OCI-LY7 (cell line): ENCODE measurements at regions not wholly inside any gene's neighbourhood (a gene's known extent, or its start where the extent isn't known, plus 50 kb on each side); places are given as distances from the start of the nearest gene placed in this dataset.

Experiments used
- BruUV-seq: library from RNA; stranded (reverse); fragments of 400-500 nt; replicated peaks from 2 replicates; lab custom pipeline; 2021; lab: Mats Ljungman, UMichigan
- CTCF ChIA-PET: fragments of 300-600 bp; sonication (Branson Sonifier 250); formaldehyde crosslinking; loops from one replicate; lab custom pipeline; 2022; ENCODE audit warnings: antibody characterized with exemption; ENCODE audit not compliant: unreplicated experiment; lab: Charles Lee
- POLR2A ChIA-PET: fragments of 300-600 bp; sonication (Branson Sonifier 250); formaldehyde crosslinking; loops from one replicate; lab custom pipeline; 2022; ENCODE audit warnings: antibody characterized with exemption; lab: Charles Lee
- DNase-seq: peaks from one replicate; pipeline ENCODE4 v3.0.0-alpha.2; 2015; ENCODE audit warnings: low spot score
- H2AFZ ChIP-seq: fragments of 200-600 bp; sonication (generic), shearing (Covaris generic); 2 replicates; pipeline ENCODE4 v1.6.1; 2014; ENCODE audit warnings: mild to moderate bottlenecking, antibody characterized with exemption, low read length, moderate library complexity
- H3K27ac ChIP-seq: fragments of 200-600 bp; sonication (generic); 2 replicates; pipeline ENCODE4 v1.5.1; 2014; ENCODE audit warnings: mixed run types, low read depth, mild to moderate bottlenecking, moderate library complexity, low read length, inconsistent platforms; ENCODE audit not compliant: poor library complexity, severe bottlenecking
- H3K36me3 ChIP-seq: fragments of 200-600 bp; sonication (generic); 2 replicates; pipeline ENCODE4 v1.6.1; 2014; ENCODE audit warnings: mild to moderate bottlenecking, antibody characterized with exemption, low read length, moderate library complexity, mixed read lengths; ENCODE audit not compliant: insufficient read depth
- H3K4me1 ChIP-seq: fragments of 200-600 bp; sonication (generic); 2 replicates; pipeline ENCODE4 v1.5.1; 2014; ENCODE audit warnings: mild to moderate bottlenecking, low read length; ENCODE audit not compliant: insufficient read depth, poor library complexity, severe bottlenecking
- H3K4me2 ChIP-seq: fragments of 200-600 bp; sonication (generic); 2 replicates; pipeline ENCODE4 v1.6.1; 2014; ENCODE audit warnings: mild to moderate bottlenecking, low read length
- H3K4me3 ChIP-seq: fragments of 200-600 bp; sonication (generic); 2 replicates; pipeline ENCODE4 v1.5.1; 2014; ENCODE audit warnings: mild to moderate bottlenecking, low read depth, low read length; ENCODE audit not compliant: poor library complexity, severe bottlenecking
- H3K79me2 ChIP-seq: fragments of 200-600 bp; sonication (generic); 2 replicates; pipeline ENCODE4 v1.6.1; 2016; ENCODE audit warnings: low read depth, mild to moderate bottlenecking, low read length, moderate library complexity, mixed read lengths; ENCODE audit not compliant: insufficient read depth
- H3K9me2 ChIP-seq: fragments of 200-600 bp; sonication (generic); 2 replicates; pipeline ENCODE4 v1.6.1; 2016; ENCODE audit warnings: mild to moderate bottlenecking, low read length, mixed read lengths; ENCODE audit not compliant: insufficient read depth
- H3K9me3 ChIP-seq: fragments of 200-600 bp; sonication (generic); 2 replicates; pipeline ENCODE4 v1.6.1; 2014; ENCODE audit warnings: mild to moderate bottlenecking, mixed run types, low read length, mixed read lengths
- H4K20me1 ChIP-seq: fragments of 200-600 bp; sonication (generic); 2 replicates; pipeline ENCODE4 v1.6.1; 2014; ENCODE audit warnings: mild to moderate bottlenecking, antibody characterized with exemption, low read length, moderate library complexity, mixed read lengths; ENCODE audit not compliant: insufficient read depth
- EZH2phosphoT487 ChIP-seq: fragments of 200-600 bp; sonication (generic); IDR thresholded peaks from 2 replicates; pipeline ENCODE4 v1.6.1; 2018; ENCODE audit warnings: low read depth, borderline replicate concordance, mild to moderate bottlenecking, mixed run types, antibody characterized with exemption, low read length, moderate library complexity, mixed read lengths
- intact Hi-C: fragments of 100-400 bp; cut with micrococcal nuclease; formaldehyde crosslinking; loops from one replicate; pipeline ENCODE4 v1.10.0; 2022; ENCODE audit not compliant: unreplicated experiment
- TF ChIP-seq, protein P1 (sequence below): fragments of 200-600 bp; sonication (generic); conservative IDR thresholded peaks from 2 replicates; pipeline ENCODE4 v1.5.1; 2014; ENCODE audit warnings: mild to moderate bottlenecking, antibody characterized with exemption, low read length, moderate library complexity, mixed read lengths

- Histone ChIP-seq H3K9me3 (no peaks in the 10 kb centered on the region), H3K4me2 (peak overlapping the region; percentile 72), H4K20me1 (no peaks in the 10 kb centered on the region), H3K9me2 (no peaks in the 10 kb centered on the region), H3K36me3 (no peaks in the 10 kb centered on the region), H2AFZ (no peak overlapping the region; the same call in 1 of the 2 replicates), H3K27ac (peak overlapping the region; percentile 92), H3K4me1 (peaks cover 43% of the 10 kb centered on the region), H3K4me3 (peak overlapping the region; percentile 69), H3K79me2 (no peaks in the 10 kb centered on the region)
- TF ChIP-seq, protein P1, sequence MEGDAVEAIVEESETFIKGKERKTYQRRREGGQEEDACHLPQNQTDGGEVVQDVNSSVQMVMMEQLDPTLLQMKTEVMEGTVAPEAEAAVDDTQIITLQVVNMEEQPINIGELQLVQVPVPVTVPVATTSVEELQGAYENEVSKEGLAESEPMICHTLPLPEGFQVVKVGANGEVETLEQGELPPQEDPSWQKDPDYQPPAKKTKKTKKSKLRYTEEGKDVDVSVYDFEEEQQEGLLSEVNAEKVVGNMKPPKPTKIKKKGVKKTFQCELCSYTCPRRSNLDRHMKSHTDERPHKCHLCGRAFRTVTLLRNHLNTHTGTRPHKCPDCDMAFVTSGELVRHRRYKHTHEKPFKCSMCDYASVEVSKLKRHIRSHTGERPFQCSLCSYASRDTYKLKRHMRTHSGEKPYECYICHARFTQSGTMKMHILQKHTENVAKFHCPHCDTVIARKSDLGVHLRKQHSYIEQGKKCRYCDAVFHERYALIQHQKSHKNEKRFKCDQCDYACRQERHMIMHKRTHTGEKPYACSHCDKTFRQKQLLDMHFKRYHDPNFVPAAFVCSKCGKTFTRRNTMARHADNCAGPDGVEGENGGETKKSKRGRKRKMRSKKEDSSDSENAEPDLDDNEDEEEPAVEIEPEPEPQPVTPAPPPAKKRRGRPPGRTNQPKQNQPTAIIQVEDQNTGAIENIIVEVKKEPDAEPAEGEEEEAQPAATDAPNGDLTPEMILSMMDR, result no peak
- no peak for TF ChIP-seq EZH2phosphoT487
- no peak for DNase-seq
- intact Hi-C loops, result loop anchor here (1.0 to 5.0 kb wide), 2 partner anchors 94 to 522 kb away; no protein-coding TSS in a partner anchor
- no TSS peak for BruUV-seq
- ChIA-PET POLR2A (interaction anchor here (0.6 to 3.5 kb wide), 7 partner anchors 39 to 297 kb away, joined by 3 to 18 read pairs (median 5); partner anchors contain the start of gene INSIG1), CTCF (no interaction called here)
Measured at GRCh38 chr7:155204744-155205367, 92.8 kb upstream of the INSIG1 start.

- Histone ChIP-seq H3K4me2 (peak overlapping the region; percentile 72), H3K27ac (peak overlapping the region; percentile 92), H3K4me1 (peaks cover 51% of the 10 kb centered on the region), H3K79me2 (no peaks in the 10 kb centered on the region), H3K9me3 (no peaks in the 10 kb centered on the region), H3K9me2 (no peaks in the 10 kb centered on the region), H4K20me1 (no peaks in the 10 kb centered on the region), H2AFZ (peak overlapping the region; percentile 37; the same call in 1 of the 2 replicates), H3K4me3 (peak overlapping the region; percentile 69), H3K36me3 (no peaks in the 10 kb centered on the region)
- peak; percentile 93 for DNase-seq
- TF ChIP-seq, protein P1, result no peak
- no peak for TF ChIP-seq EZH2phosphoT487
- POLR2A ChIA-PET, result interaction anchor here (0.6 to 3.5 kb wide), 7 partner anchors 16 to 296 kb away, joined by 3 to 18 read pairs (median 5); partner anchors contain the start of gene INSIG1
- BruUV-seq, result TSS peak; percentile 99
- intact Hi-C loops, result loop anchor here (1.0 to 5.0 kb wide), 2 partner anchors 94 to 522 kb away; no protein-coding TSS in a partner anchor
- CTCF ChIA-PET, result interaction anchor here (0.6 kb wide), 2 partner anchors 44 to 48 kb away, joined by 5 to 6 read pairs; no protein-coding TSS in a partner anchor
Measured at GRCh38 chr7:155205368-155206317, 92.0 kb upstream of the INSIG1 start.
